HFF-Myc (cell line): ENCODE measurements at regions not wholly inside any gene's neighbourhood (a gene's known extent, or its start where the extent isn't known, plus 50 kb on each side); places are given as distances from the start of the nearest gene placed in this dataset.

ENCODE experiments used
- DNase-seq: peaks from one replicate; pipeline ENCODE4 v3.0.0-alpha.2; 2011; ENCODE audit warnings: low read depth; ENCODE audit errors: extremely low read depth
- H3K4me3 ChIP-seq: replicated peaks from 2 replicates; pipeline ENCODE4 v1.5.1; 2011; ENCODE audit warnings: low read depth, mild to moderate bottlenecking, control low read depth, low read length
- CTCF ChIP-seq: IDR thresholded peaks from 2 replicates; pipeline ENCODE4 v1.5.1; 2012; ENCODE audit warnings: mild to moderate bottlenecking, low read depth, low read length, control low read depth; ENCODE audit errors: missing control alignments

- TF ChIP-seq CTCF, result no peak
- no peak for DNase-seq
- no peak overlapping the region for H3K4me3 ChIP-seq
Measured at GRCh38 chr10:88127766-88128165, 264.3 kb downstream of the PTEN start.

GRCh38 chr10:88129013-88129412 lies 265.6 kb downstream of the PTEN start:
- DNase-seq, result no peak
- TF ChIP-seq CTCF, result no peak
- no peak overlapping the region for H3K4me3 ChIP-seq

- H3K4me3 ChIP-seq, result no peak overlapping the region
- no peak for DNase-seq
- TF ChIP-seq CTCF, result no peak
Measured at GRCh38 chr10:88130912-88131311, 267.5 kb downstream of the PTEN start.

- no peak overlapping the region for H3K4me3 ChIP-seq
- DNase-seq, result no peak
- TF ChIP-seq CTCF, result no peak
Measured at GRCh38 chr10:88131511-88132139, 268.2 kb downstream of the PTEN start.

GRCh38 chr10:88136712-88137111 lies 273.3 kb downstream of the PTEN start:
- no peak for DNase-seq
- no peak for TF ChIP-seq CTCF
- no peak overlapping the region for H3K4me3 ChIP-seq

- DNase-seq, result no peak
- TF ChIP-seq CTCF, result no peak
- no peak overlapping the region for H3K4me3 ChIP-seq
Measured at GRCh38 chr10:88138319-88138848, 275.0 kb downstream of the PTEN start.

GRCh38 chr10:88147000-88147798 lies 283.8 kb downstream of the PTEN start:
- DNase-seq, result no peak
- H3K4me3 ChIP-seq, result no peak overlapping the region
- TF ChIP-seq CTCF, result no peak
